ENCODE measurements at regions not wholly inside any gene's neighbourhood (a gene's known extent, or its start where the extent isn't known, plus 50 kb on each side); places are given as distances from the start of the nearest gene placed in this dataset.

DNA sequence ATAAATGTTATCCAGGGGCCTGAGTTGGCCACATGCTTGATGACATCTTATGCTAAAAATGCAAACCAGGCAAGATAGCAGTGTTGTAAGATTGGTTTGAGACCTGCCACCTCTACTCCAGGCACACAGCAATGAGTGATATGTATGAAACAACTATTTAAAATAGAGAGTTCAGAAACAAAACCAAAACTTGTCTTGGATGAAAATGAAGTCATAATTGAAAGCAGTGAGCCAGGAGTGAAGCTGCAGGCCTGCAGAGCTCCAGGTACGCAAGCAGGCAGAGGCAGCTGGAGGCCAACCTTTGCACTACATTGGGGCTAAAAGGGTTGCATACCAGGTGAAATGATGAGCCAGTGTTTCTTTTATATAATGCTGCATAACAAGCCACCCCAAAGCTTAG, 89.2 kb upstream of the SPATS2L start:
- Histone ChIP-seq H3K9me2 (replicated peaks; ENCODE audit: control insufficient read depth, low read length) (no peaks in the 10 kb centered on the region), H3K27ac (ENCODE audit: low read depth, low read length) (no peak overlapping the region), H3K4me3 (ENCODE audit: low read length) (no peak overlapping the region), H3K79me2 (ENCODE audit: control insufficient read depth, low read length) (no peaks in the 10 kb centered on the region), H3K27me3 (ENCODE audit: control insufficient read depth, low read length) (no peaks in the 10 kb centered on the region), H3F3A (ENCODE audit: control insufficient read depth, insufficient read depth) (no peaks in the 10 kb centered on the region), H3K9me3 (ENCODE audit: control insufficient read depth, insufficient read depth, low read length) (no peaks in the 10 kb centered on the region), H3K36me3 (ENCODE audit: control insufficient read depth, low read length) (no peaks in the 10 kb centered on the region), H4K20me1 (ENCODE audit: control insufficient read depth, insufficient read depth, low read depth, low read length) (no peaks in the 10 kb centered on the region), H3K4me2 (ENCODE audit: low read length) (no peak overlapping the region), H3K4me1 (ENCODE audit: control insufficient read depth, low read length) (no peaks in the 10 kb centered on the region)
- no peak for TF ChIP-seq EZH2phosphoT487 (IDR thresholded peaks at IDR 0.05; ENCODE audit: borderline replicate concordance, low read length)
- TF ChIP-seq, protein P1, sequence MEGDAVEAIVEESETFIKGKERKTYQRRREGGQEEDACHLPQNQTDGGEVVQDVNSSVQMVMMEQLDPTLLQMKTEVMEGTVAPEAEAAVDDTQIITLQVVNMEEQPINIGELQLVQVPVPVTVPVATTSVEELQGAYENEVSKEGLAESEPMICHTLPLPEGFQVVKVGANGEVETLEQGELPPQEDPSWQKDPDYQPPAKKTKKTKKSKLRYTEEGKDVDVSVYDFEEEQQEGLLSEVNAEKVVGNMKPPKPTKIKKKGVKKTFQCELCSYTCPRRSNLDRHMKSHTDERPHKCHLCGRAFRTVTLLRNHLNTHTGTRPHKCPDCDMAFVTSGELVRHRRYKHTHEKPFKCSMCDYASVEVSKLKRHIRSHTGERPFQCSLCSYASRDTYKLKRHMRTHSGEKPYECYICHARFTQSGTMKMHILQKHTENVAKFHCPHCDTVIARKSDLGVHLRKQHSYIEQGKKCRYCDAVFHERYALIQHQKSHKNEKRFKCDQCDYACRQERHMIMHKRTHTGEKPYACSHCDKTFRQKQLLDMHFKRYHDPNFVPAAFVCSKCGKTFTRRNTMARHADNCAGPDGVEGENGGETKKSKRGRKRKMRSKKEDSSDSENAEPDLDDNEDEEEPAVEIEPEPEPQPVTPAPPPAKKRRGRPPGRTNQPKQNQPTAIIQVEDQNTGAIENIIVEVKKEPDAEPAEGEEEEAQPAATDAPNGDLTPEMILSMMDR (IDR thresholded peaks at IDR 0.05; ENCODE audit: low read depth, low read length, poor library complexity, severe bottlenecking), result no peak

DNA sequence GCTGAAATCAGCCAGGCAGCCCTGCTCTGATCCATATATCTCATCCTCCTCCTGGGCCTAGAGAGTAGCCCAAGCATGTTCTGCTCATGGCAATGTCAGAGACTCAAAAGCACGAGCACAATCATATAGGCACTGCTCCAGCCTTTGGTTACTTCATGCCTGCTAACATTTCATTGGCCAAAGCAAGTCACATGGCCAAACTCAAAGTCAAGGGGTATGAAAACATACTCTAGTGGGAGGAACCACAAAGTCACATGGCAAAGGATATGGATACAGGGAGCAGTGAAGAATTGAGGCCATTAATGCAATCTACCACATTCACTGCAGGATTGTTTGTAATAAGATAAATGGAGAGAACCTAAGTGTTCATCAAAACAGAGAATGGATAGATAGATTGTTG, 87.8 kb upstream of the SPATS2L start:
- Histone ChIP-seq H3K4me3 (ENCODE audit: low read length) (no peak overlapping the region), H3K27me3 (ENCODE audit: control insufficient read depth, low read length) (no peaks in the 10 kb centered on the region), H4K20me1 (ENCODE audit: control insufficient read depth, insufficient read depth, low read depth, low read length) (no peaks in the 10 kb centered on the region), H3K4me2 (ENCODE audit: low read length) (no peak overlapping the region), H3K27ac (ENCODE audit: low read depth, low read length) (no peak overlapping the region), H3K9me3 (ENCODE audit: control insufficient read depth, insufficient read depth, low read length) (no peaks in the 10 kb centered on the region), H3K4me1 (ENCODE audit: control insufficient read depth, low read length) (no peaks in the 10 kb centered on the region), H3K79me2 (ENCODE audit: control insufficient read depth, low read length) (no peaks in the 10 kb centered on the region), H3F3A (ENCODE audit: control insufficient read depth, insufficient read depth) (no peaks in the 10 kb centered on the region), H3K36me3 (ENCODE audit: control insufficient read depth, low read length) (no peaks in the 10 kb centered on the region), H3K9me2 (replicated peaks; ENCODE audit: control insufficient read depth, low read length) (no peaks in the 10 kb centered on the region)
- TF ChIP-seq EZH2phosphoT487 (IDR thresholded peaks at IDR 0.05; ENCODE audit: borderline replicate concordance, low read length), result no peak
- TF ChIP-seq, protein P1 (IDR thresholded peaks at IDR 0.05; ENCODE audit: low read depth, low read length, poor library complexity, severe bottlenecking), result no peak

- Histone ChIP-seq H3K27ac (ENCODE audit: low read depth, low read length) (no peak overlapping the region), H3K4me2 (ENCODE audit: low read length) (no peak overlapping the region), H3F3A (ENCODE audit: control insufficient read depth, insufficient read depth) (no peaks in the 10 kb centered on the region)
Measured at GRCh38 chr2:200219309-200220113, 87.0 kb upstream of the SPATS2L start.

More at GRCh38 chr2:200219309-200220113, 87.0 kb upstream of the SPATS2L start:
- H3K79me2 ChIP-seq (ENCODE audit: control insufficient read depth, low read length), result no peaks in the 10 kb centered on the region
- no peaks in the 10 kb centered on the region for H3K9me2 ChIP-seq (replicated peaks; ENCODE audit: control insufficient read depth, low read length)
- H3K4me3 ChIP-seq (ENCODE audit: low read length), result no peak overlapping the region
- H3K9me3 ChIP-seq (ENCODE audit: control insufficient read depth, insufficient read depth, low read length), result no peaks in the 10 kb centered on the region
- TF ChIP-seq, protein P1 (IDR thresholded peaks at IDR 0.05; ENCODE audit: low read depth, low read length, poor library complexity, severe bottlenecking), result no peak
- TF ChIP-seq EZH2phosphoT487 (IDR thresholded peaks at IDR 0.05; ENCODE audit: borderline replicate concordance, low read length), result no peak
- H3K27me3 ChIP-seq (ENCODE audit: control insufficient read depth, low read length), result no peaks in the 10 kb centered on the region
- H3K4me1 ChIP-seq (ENCODE audit: control insufficient read depth, low read length), result no peaks in the 10 kb centered on the region
- no peaks in the 10 kb centered on the region for H4K20me1 ChIP-seq (ENCODE audit: control insufficient read depth, insufficient read depth, low read depth, low read length)
- H3K36me3 ChIP-seq (ENCODE audit: control insufficient read depth, low read length), result no peaks in the 10 kb centered on the region

All from DOHH2 (cell line).